GM12865 (cell line): ENCODE measurements at regions not wholly inside any gene's neighbourhood (a gene's known extent, or its start where the extent isn't known, plus 50 kb on each side); places are given as distances from the start of the nearest gene placed in this dataset.

Source experiments
- DNase-seq: peaks from one replicate; pipeline ENCODE4 v3.0.0; 2010; ENCODE audit warnings: low read depth
- H3K4me3 ChIP-seq: 2 replicates; pipeline ENCODE4 v1.5.1; 2011; ENCODE audit warnings: mild to moderate bottlenecking, low read depth, low read length, control low read depth
- CTCF ChIP-seq: IDR thresholded peaks from 2 replicates; pipeline ENCODE4 v1.5.1; 2011; ENCODE audit warnings: low read length, control low read depth, low read depth, inconsistent platforms; ENCODE audit not compliant: insufficient read depth; ENCODE audit errors: missing control alignments

- no peak overlapping the region for H3K4me3 ChIP-seq
- no peak for DNase-seq
- TF ChIP-seq CTCF, result no peak
These were observed 474.1 kb upstream of the AKR1E2 start for GRCh38 chr10:4351723-4352413.

GRCh38 chr10:4347397-4347796, 478.6 kb upstream of the AKR1E2 start:
- DNase-seq, result no peak
- TF ChIP-seq CTCF, result no peak
- H3K4me3 ChIP-seq, result no peak overlapping the region

- DNase-seq, result no peak
- TF ChIP-seq CTCF, result no peak
- H3K4me3 ChIP-seq, result no peak overlapping the region
These were observed 479.9 kb upstream of the AKR1E2 start for GRCh38 chr10:4345877-4346646.

- no peak overlapping the region for H3K4me3 ChIP-seq
- no peak for TF ChIP-seq CTCF
- DNase-seq, result no peak
These were observed 481.5 kb upstream of the AKR1E2 start for GRCh38 chr10:4344492-4344994.

- no peak overlapping the region for H3K4me3 ChIP-seq
- DNase-seq, result no peak
- no peak for TF ChIP-seq CTCF
These were observed 482.1 kb upstream of the AKR1E2 start for GRCh38 chr10:4343873-4344272.

GRCh38 chr10:4343091-4343490, 482.9 kb upstream of the AKR1E2 start:
- DNase-seq, result no peak
- H3K4me3 ChIP-seq, result no peak overlapping the region
- no peak for TF ChIP-seq CTCF
